HG03095 (cell line): ENCODE measurements at regions not wholly inside any gene's neighbourhood (a gene's known extent, or its start where the extent isn't known, plus 50 kb on each side); places are given as distances from the start of the nearest gene placed in this dataset.
"Not testable (repeated sequence)": the region's sequence is repeated elsewhere in the genome, so short reads cannot be mapped to it uniquely, and the experiment has no call there.

Experiments used
- ATAC-seq: cut with Tn5 transposase; IDR thresholded peaks from one replicate; pipeline ENCODE4 v1.9.1; 2021; ENCODE audit warnings: moderate library complexity; ENCODE audit not compliant: unreplicated experiment

- no peak for ATAC-seq
Measured at GRCh38 chr10:85433248-85433647, 933.3 kb downstream of the GRID1 start.

DNA sequence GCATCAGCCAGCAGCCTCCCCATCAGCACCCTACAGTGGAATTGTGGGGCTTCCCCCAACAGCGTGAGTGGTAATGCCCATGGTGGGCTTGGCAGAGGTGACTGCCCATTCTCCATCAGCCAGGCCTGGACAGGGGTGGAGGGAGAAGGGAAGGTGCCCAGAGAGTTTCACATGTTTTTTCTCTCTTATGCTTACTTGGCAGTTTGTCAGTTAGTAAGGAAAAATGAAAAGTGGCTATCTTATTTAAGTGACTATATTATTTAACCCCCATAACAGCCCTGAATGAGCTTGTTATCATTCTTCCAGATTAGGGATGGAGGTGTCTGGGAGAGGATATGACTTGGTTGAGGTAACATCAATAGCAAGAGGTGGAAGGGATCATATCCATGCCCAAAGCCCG is 921.7 kb downstream of the GRID1 start:
- ATAC-seq = no peak

GRCh38 chr10:85445702-85446101 is 920.9 kb downstream of the GRID1 start:
- no peak for ATAC-seq

DNA sequence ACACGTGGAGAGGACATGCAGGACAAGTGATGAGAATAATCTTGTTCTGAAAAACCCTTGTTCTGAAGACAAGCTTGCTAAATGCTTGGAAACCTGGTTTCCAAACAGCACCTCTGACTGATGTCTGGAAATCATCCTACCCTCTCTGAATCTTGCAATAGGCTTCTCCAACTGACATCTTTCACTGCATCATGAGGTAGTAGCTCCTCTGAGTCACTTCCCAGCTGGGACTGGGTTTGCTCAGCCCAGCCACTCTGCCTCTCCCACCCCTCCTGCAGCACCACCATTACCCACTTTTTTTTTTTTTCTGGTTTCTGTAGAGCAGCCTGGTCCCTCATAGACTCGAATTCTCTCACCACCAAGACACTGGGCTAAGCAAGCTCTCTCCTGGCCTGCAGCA is 919.8 kb downstream of the GRID1 start:
- no peak for ATAC-seq

DNA sequence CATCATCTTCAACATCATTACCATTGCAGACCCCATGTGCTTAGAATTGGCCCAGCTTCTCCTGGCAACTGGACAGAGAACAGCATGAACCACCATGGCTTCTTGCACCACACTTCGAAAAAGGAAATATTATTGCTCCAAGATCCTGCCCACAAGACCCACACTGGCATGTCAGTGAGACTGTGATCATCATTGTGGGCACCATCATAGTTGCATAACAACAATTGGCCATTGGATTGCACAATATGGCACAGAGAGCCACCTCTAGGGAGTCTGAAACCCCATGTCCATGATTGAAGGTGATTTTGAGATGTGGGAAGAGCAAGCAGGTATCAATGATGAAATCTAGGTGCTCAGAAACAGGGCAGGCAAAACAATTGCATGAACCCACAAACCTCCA is 918.9 kb downstream of the GRID1 start:
- no peak for ATAC-seq

GRCh38 chr10:85448716-85449115 is 917.9 kb downstream of the GRID1 start:
- ATAC-seq = no peak

- no peak for ATAC-seq
Measured at GRCh38 chr10:85454386-85454785, 912.2 kb downstream of the GRID1 start.

DNA sequence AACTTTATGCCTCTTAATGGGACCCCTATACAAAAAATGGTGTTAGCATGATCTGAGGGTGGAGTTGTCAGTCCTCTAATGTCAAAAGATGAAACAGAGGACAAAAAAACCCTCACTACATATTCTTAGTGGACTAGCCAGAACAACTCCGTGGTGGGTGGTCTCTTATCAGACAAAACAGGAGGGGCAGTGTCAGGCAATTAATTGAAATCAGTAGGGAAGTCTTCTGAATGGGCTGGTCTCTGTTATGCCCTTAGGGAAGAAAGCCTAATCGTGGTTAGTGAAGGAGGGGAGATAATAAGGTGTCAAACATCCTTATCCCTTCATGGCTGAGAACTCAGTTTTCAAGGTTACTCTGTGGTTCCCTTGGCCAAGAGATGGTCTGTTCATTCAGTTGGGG is 909.4 kb downstream of the GRID1 start:
- ATAC-seq = no peak

GRCh38 chr10:85458324-85458723 is 908.3 kb downstream of the GRID1 start:
- no peak for ATAC-seq

DNA sequence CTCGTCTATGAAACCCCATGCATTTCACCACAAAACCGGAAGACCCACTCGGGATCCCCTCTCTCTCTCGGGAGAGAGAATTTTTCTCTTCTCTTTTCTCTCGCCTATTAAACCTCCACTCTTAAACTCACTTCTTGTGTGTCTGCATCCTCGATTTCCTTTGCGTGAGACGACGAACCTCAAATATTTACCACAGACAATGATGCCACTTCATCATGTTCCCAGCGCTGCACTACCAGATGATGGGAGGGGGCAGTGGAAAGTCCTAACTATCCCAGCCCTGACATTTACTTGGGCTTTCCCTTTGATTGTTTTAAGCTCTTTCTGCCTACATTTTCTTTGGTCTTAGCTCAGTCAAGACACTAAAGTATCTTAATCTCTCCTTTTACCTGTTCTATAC is 906.7 kb downstream of the GRID1 start:
- no peak for ATAC-seq

GRCh38 chr10:85464336-85464735 is 902.3 kb downstream of the GRID1 start:
- ATAC-seq = no peak

DNA sequence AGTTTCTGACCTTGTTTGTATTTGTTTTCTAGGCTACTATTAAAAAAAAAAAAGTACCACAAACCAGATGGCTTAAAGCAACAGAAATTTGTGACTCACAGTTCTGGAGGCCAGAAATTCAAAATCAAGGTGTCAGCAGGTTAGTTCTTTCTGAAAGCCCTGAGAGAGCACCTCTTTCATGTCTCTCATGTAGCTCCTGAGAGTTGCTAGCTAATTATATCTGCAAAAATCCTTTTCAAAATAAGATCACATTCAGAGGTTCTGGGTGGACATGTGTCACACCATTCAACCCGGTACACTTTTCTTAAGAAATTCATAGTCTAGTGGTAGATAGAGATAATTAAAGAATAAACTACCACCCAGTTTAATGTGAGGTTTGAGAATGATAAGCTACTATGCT is 888.6 kb downstream of the GRID1 start:
- ATAC-seq = no peak

DNA sequence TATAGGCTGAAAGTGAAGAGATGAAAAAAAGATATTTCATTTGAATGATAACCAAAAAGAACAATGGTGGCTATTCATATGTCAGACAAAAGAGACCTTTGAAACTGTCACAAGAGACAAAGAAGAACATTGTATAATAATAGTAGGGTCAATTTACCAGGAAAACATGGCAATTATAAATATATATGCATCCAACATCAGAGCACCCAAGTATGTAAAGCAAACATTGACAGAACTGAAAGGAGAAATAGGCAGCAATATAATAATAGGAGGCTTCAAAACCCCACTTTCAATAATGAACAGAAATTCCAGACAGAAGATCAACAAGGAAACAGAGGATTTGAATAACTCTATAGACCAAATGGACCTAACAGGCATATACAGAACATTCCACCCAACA is 876.2 kb downstream of the GRID1 start:
- ATAC-seq = no peak

- no peak for ATAC-seq
Measured at GRCh38 chr10:85491652-85492051, 874.9 kb downstream of the GRID1 start.

- no peak for ATAC-seq
Measured at GRCh38 chr10:85492684-85493083, 873.9 kb downstream of the GRID1 start.

- no peak for ATAC-seq
Measured at GRCh38 chr10:85493703-85494102, 872.9 kb downstream of the GRID1 start.

- not testable (repeated sequence) for ATAC-seq
Measured at GRCh38 chr10:85504641-85505040, 862.0 kb downstream of the GRID1 start.

GRCh38 chr10:85508159-85508558 is 858.4 kb downstream of the GRID1 start:
- no peak for ATAC-seq

DNA sequence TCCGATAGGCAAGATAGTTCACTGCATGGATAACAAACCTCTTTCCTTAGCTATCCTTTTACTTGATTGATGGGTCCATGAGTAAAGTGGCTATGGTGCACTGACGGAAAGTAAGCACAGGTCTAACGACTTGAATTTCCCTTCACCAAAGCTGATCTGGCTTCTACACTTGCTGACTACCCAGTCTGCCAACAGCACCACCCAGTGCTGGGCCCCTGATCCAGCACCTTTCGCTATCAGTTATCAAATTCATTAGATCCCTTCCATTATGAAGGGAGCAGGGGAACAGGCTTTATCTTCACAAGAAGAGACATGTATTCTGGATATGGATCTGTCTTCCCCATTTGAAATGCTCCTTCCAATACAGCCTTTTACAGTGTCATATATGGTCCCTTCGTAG is 855.9 kb downstream of the GRID1 start:
- no peak for ATAC-seq

- ATAC-seq = no peak
Measured at GRCh38 chr10:85513436-85513835, 853.2 kb downstream of the GRID1 start.

- no peak for ATAC-seq
Measured at GRCh38 chr10:85515316-85515715, 851.3 kb downstream of the GRID1 start.

GRCh38 chr10:85524001-85524666 is 842.5 kb downstream of the GRID1 start:
- no peak for ATAC-seq

DNA sequence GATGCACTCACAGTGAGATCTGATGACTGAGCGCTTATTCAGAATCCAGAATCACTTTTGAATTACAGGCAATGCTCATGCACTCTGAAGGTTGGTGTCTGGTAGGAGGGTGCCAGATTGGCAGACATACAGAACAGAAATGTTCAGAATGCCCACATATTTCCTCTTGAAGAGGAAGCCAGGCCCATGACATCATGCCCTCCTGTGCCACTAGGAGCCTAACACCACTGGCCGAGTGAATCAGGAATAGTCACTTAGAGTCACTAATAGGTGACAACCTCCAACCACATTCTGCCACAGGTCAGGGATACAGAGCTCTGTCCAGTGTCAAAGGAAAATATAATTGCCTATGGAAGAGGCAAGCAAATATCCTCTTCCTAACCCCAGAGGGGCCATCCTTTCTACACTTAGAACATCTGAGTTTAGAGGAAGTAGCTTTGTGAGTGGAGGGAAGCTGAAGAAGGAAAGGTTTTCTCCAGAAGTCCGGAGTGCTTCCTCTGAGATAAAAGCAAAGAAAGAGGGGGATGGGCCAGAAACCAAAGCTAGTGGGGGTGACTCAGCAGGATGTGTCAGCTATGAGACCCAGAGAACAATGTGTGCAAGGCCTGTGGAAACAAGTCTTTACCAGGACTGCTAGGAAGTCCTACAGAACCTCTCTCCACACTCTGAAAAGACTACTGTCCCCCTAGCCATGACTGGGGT is 838.8 kb downstream of the GRID1 start:
- no peak for ATAC-seq
